ENCODE measurements at regions not wholly inside any gene's neighbourhood (a gene's known extent, or its start where the extent isn't known, plus 50 kb on each side); places are given as distances from the start of the nearest gene placed in this dataset.

GRCh38 chr1:18052671-18053070, 54.9 kb upstream of the IGSF21 start:
- Histone ChIP-seq H4K20me1 (ENCODE audit: insufficient read depth, low read length) (no peaks in the 10 kb centered on the region), H3K36me3 (ENCODE audit: insufficient read depth, low read length) (no peaks in the 10 kb centered on the region), H3K4me1 (ENCODE audit: insufficient read depth, low read length, severe bottlenecking) (no peaks in the 10 kb centered on the region), H3K4me2 (ENCODE audit: low read length) (no peak overlapping the region), H3F3A (ENCODE audit: insufficient read depth, low read length) (no peaks in the 10 kb centered on the region), H3K4me3 (ENCODE audit: low read depth, low read length, poor library complexity, severe bottlenecking) (no peak overlapping the region), H3K9ac (ENCODE audit: low read length) (no peak overlapping the region), H3K79me2 (ENCODE audit: insufficient read depth, low read length) (no peaks in the 10 kb centered on the region), H3K27me3 (ENCODE audit: insufficient read depth, low read length) (no peaks in the 10 kb centered on the region), H2AFZ (ENCODE audit: low read length) (no peak overlapping the region), H3K27ac (ENCODE audit: low read depth, low read length, poor library complexity, severe bottlenecking) (no peak overlapping the region), H3K9me3 (ENCODE audit: low read length) (no peaks in the 10 kb centered on the region), H3K9me2 (ENCODE audit: low read depth, low read length) (no peaks in the 10 kb centered on the region)
- TF ChIP-seq EZH2 (IDR thresholded peaks at IDR 0.05; ENCODE audit: borderline replicate concordance, low read length) (no peak), CTCF (IDR thresholded peaks at IDR 0.05; ENCODE audit: low read length) (no peak)

GRCh38 chr1:18055156-18055555, 52.4 kb upstream of the IGSF21 start:
- Histone ChIP-seq H3K4me3 (ENCODE audit: low read depth, low read length, poor library complexity, severe bottlenecking) (no peak overlapping the region), H2AFZ (ENCODE audit: low read length) (no peak overlapping the region), H3K9ac (ENCODE audit: low read length) (no peak overlapping the region), H3K79me2 (ENCODE audit: insufficient read depth, low read length) (no peaks in the 10 kb centered on the region), H3K9me2 (ENCODE audit: low read depth, low read length) (no peaks in the 10 kb centered on the region), H3K27ac (ENCODE audit: low read depth, low read length, poor library complexity, severe bottlenecking) (no peak overlapping the region), H3K4me1 (ENCODE audit: insufficient read depth, low read length, severe bottlenecking) (no peaks in the 10 kb centered on the region), H4K20me1 (ENCODE audit: insufficient read depth, low read length) (no peaks in the 10 kb centered on the region), H3K9me3 (ENCODE audit: low read length) (no peaks in the 10 kb centered on the region), H3K27me3 (ENCODE audit: insufficient read depth, low read length) (no peaks in the 10 kb centered on the region), H3K36me3 (ENCODE audit: insufficient read depth, low read length) (no peaks in the 10 kb centered on the region), H3K4me2 (ENCODE audit: low read length) (no peak overlapping the region), H3F3A (ENCODE audit: insufficient read depth, low read length) (no peaks in the 10 kb centered on the region)
- TF ChIP-seq EZH2 (IDR thresholded peaks at IDR 0.05; ENCODE audit: borderline replicate concordance, low read length) (no peak), CTCF (IDR thresholded peaks at IDR 0.05; ENCODE audit: low read length) (no peak)

GRCh38 chr1:18056545-18056944, 51.1 kb upstream of the IGSF21 start:
- Histone ChIP-seq H3K27me3 (ENCODE audit: insufficient read depth, low read length) (no peaks in the 10 kb centered on the region), H3K27ac (ENCODE audit: low read depth, low read length, poor library complexity, severe bottlenecking) (no peak overlapping the region), H3K79me2 (ENCODE audit: insufficient read depth, low read length) (no peaks in the 10 kb centered on the region), H3K9me3 (ENCODE audit: low read length) (no peaks in the 10 kb centered on the region), H3K4me1 (ENCODE audit: insufficient read depth, low read length, severe bottlenecking) (no peaks in the 10 kb centered on the region), H3K4me3 (ENCODE audit: low read depth, low read length, poor library complexity, severe bottlenecking) (no peak overlapping the region), H2AFZ (ENCODE audit: low read length) (no peak overlapping the region), H3K9ac (ENCODE audit: low read length) (no peak overlapping the region), H3K36me3 (ENCODE audit: insufficient read depth, low read length) (no peaks in the 10 kb centered on the region), H3F3A (ENCODE audit: insufficient read depth, low read length) (no peaks in the 10 kb centered on the region), H3K9me2 (ENCODE audit: low read depth, low read length) (no peaks in the 10 kb centered on the region), H3K4me2 (ENCODE audit: low read length) (no peak overlapping the region), H4K20me1 (ENCODE audit: insufficient read depth, low read length) (no peaks in the 10 kb centered on the region)
- TF ChIP-seq CTCF (IDR thresholded peaks at IDR 0.05; ENCODE audit: low read length) (no peak), EZH2 (IDR thresholded peaks at IDR 0.05; ENCODE audit: borderline replicate concordance, low read length) (no peak)

All from OCI-LY1 (cell line).